Peyer's patch (tissue), 4 donors: ENCODE measurements at regions not wholly inside any gene's neighbourhood (a gene's known extent, or its start where the extent isn't known, plus 50 kb on each side); places are given as distances from the start of the nearest gene placed in this dataset.

Experiments used
- POLR2A ChIP-seq, 2 donors: fragments of 450-650 bp; IDR thresholded peaks; one replicate each; pipeline ENCODE4 v1.5.1; 2017; ENCODE audit warnings: antibody characterized with exemption in 2 of 2, mild to moderate bottlenecking in 2 of 2, moderate library complexity in 2 of 2
- TF ChIP-seq, protein P1 (sequence below), 6 experiments: fragments of 450-650 bp in 4 of 6; fragments of 200-600 bp in 2 of 6; sonication (generic) in 1 of 6; IDR thresholded peaks; one replicate each; pipeline ENCODE4 v1.5.1; 2017 to 2019; ENCODE audit warnings: antibody characterized with exemption in 6 of 6, mild to moderate bottlenecking in 3 of 6, moderate library complexity in 1 of 6

DNA sequence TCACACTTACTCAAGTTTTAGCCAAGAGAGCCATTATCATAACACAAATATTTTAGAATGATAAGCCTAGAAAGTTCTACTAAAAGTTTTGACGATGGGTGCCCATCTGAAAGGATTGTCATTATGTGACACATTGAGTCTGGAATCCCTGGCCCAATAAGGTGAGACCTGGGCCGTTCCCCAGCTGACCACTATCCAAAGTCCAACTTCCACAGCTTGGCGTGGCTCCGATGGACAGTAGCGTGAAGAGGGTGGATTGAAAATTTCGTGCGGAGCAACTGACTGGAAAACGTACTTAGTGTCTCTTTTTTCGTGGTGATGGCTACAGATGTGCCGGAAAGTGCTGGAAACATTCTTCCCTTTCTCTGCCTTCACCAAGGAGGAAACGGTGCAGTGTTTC lies 439.0 kb upstream of the ZMIZ1 start:
- no peak for TF ChIP-seq POLR2A (IDR thresholded peaks at IDR 0.05)
- TF ChIP-seq, protein P1, sequence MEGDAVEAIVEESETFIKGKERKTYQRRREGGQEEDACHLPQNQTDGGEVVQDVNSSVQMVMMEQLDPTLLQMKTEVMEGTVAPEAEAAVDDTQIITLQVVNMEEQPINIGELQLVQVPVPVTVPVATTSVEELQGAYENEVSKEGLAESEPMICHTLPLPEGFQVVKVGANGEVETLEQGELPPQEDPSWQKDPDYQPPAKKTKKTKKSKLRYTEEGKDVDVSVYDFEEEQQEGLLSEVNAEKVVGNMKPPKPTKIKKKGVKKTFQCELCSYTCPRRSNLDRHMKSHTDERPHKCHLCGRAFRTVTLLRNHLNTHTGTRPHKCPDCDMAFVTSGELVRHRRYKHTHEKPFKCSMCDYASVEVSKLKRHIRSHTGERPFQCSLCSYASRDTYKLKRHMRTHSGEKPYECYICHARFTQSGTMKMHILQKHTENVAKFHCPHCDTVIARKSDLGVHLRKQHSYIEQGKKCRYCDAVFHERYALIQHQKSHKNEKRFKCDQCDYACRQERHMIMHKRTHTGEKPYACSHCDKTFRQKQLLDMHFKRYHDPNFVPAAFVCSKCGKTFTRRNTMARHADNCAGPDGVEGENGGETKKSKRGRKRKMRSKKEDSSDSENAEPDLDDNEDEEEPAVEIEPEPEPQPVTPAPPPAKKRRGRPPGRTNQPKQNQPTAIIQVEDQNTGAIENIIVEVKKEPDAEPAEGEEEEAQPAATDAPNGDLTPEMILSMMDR (IDR thresholded peaks at IDR 0.05), result no peak
